ENCODE measurements at regions not wholly inside any gene's neighbourhood (a gene's known extent, or its start where the extent isn't known, plus 50 kb on each side); places are given as distances from the start of the nearest gene placed in this dataset.
A peak's percentile ranks its signal among the peaks of the same experiment; 100 is the strongest.

GRCh38 chrX:125620715-125621587 lies 301.3 kb downstream of the TEX13C start:
- no peak overlapping the region for H3K4me3 ChIP-seq (ENCODE audit: low read depth, low read length)
- TF ChIP-seq CTCF (IDR thresholded peaks at IDR 0.05; ENCODE audit: borderline replicate concordance, insufficient read depth, low read depth, low read length): no peak

- no peak overlapping the region for H3K4me3 ChIP-seq (ENCODE audit: low read depth, low read length)
- TF ChIP-seq CTCF (IDR thresholded peaks at IDR 0.05; ENCODE audit: borderline replicate concordance, insufficient read depth, low read depth, low read length): no peak
Measured at GRCh38 chrX:125621588-125621927, 301.9 kb downstream of the TEX13C start.

- H3K4me3 ChIP-seq (ENCODE audit: low read depth, low read length): no peak overlapping the region
- no peak for TF ChIP-seq CTCF (IDR thresholded peaks at IDR 0.05; ENCODE audit: borderline replicate concordance, insufficient read depth, low read depth, low read length)
Measured at GRCh38 chrX:125622899-125623298, 303.2 kb downstream of the TEX13C start.

GRCh38 chrX:125627676-125628075 lies 308.0 kb downstream of the TEX13C start:
- H3K4me3 ChIP-seq (ENCODE audit: low read depth, low read length): no peak overlapping the region
- no peak for TF ChIP-seq CTCF (IDR thresholded peaks at IDR 0.05; ENCODE audit: borderline replicate concordance, insufficient read depth, low read depth, low read length)

GRCh38 chrX:125628435-125628834 lies 308.8 kb downstream of the TEX13C start:
- no peak overlapping the region for H3K4me3 ChIP-seq (ENCODE audit: low read depth, low read length)
- TF ChIP-seq CTCF (IDR thresholded peaks at IDR 0.05; ENCODE audit: borderline replicate concordance, insufficient read depth, low read depth, low read length): no peak

- no peak overlapping the region for H3K4me3 ChIP-seq (ENCODE audit: low read depth, low read length)
- no peak for TF ChIP-seq CTCF (IDR thresholded peaks at IDR 0.05; ENCODE audit: borderline replicate concordance, insufficient read depth, low read depth, low read length)
Measured at GRCh38 chrX:125641405-125641804, 321.7 kb downstream of the TEX13C start.

- H3K4me3 ChIP-seq (ENCODE audit: low read depth, low read length): no peak overlapping the region
- peak; percentile 47; the same call in 1 of the 2 replicates for TF ChIP-seq CTCF (IDR thresholded peaks at IDR 0.05; ENCODE audit: borderline replicate concordance, insufficient read depth, low read depth, low read length)
Measured at GRCh38 chrX:125646195-125646594, 326.5 kb downstream of the TEX13C start.
